ENCODE measurements at regions not wholly inside any gene's neighbourhood (a gene's known extent, or its start where the extent isn't known, plus 50 kb on each side); places are given as distances from the start of the nearest gene placed in this dataset.
"Not testable (repeated sequence)": the region's sequence is repeated elsewhere in the genome, so short reads cannot be mapped to it uniquely, and the experiment has no call there.

GRCh38 chr5:157941616-157942015 is 82.7 kb upstream of the CLINT1 start:
- Histone ChIP-seq H3K4me3 (no peak overlapping the region), H3K27me3 (no peaks in the 10 kb centered on the region), H3K4me1 (no peaks in the 10 kb centered on the region), H3K27ac (no peak overlapping the region), H3K9me3 (no peaks in the 10 kb centered on the region), H3K36me3 (no peaks in the 10 kb centered on the region)
- intact Hi-C loops (cut with DNase I; ENCODE audit: low total_unique reads) = no loop called here
- no peak for TF ChIP-seq CTCF (IDR thresholded peaks at IDR 0.05)
- DNase-seq = no peak

GRCh38 chr5:157938101-157938500 is 79.2 kb upstream of the CLINT1 start:
- H3K27ac ChIP-seq; DNase-seq; H3K9me3 ChIP-seq; H3K4me3 ChIP-seq; H3K27me3 ChIP-seq; intact Hi-C loops (cut with DNase I; ENCODE audit: low total_unique reads); H3K4me1 ChIP-seq; H3K36me3 ChIP-seq: not testable (repeated sequence)

GRCh38 chr5:157936776-157937501 is 78.0 kb upstream of the CLINT1 start:
- H3K4me1 ChIP-seq; H3K27me3 ChIP-seq; H3K9me3 ChIP-seq; DNase-seq; intact Hi-C loops (cut with DNase I; ENCODE audit: low total_unique reads); H3K4me3 ChIP-seq; H3K36me3 ChIP-seq; H3K27ac ChIP-seq: not testable (repeated sequence)

GRCh38 chr5:157934600-157934999 is 75.7 kb upstream of the CLINT1 start:
- Histone ChIP-seq H3K36me3 (no peaks in the 10 kb centered on the region), H3K4me1 (no peaks in the 10 kb centered on the region), H3K27me3 (no peaks in the 10 kb centered on the region), H3K27ac (no peak overlapping the region), H3K4me3 (no peak overlapping the region), H3K9me3 (peaks cover 0 to 8% (median 0%) of the 10 kb centered on the region in 3 donors)
- TF ChIP-seq CTCF (IDR thresholded peaks at IDR 0.05) = no peak
- intact Hi-C loops (cut with DNase I; ENCODE audit: low total_unique reads) = no loop called here
- DNase-seq = no peak

GRCh38 chr5:157933005-157933404 is 74.1 kb upstream of the CLINT1 start:
- intact Hi-C loops (cut with DNase I; ENCODE audit: low total_unique reads) = no loop called here
- Histone ChIP-seq H3K36me3 (no peaks in the 10 kb centered on the region), H3K9me3 (peaks cover 0 to 8% (median 0%) of the 10 kb centered on the region in 3 donors), H3K4me1 (no peaks in the 10 kb centered on the region), H3K4me3 (no peak overlapping the region), H3K27me3 (no peaks in the 10 kb centered on the region), H3K27ac (no peak overlapping the region)
- TF ChIP-seq CTCF (IDR thresholded peaks at IDR 0.05) = no peak
- DNase-seq = no peak

GRCh38 chr5:157930710-157931109 is 71.8 kb upstream of the CLINT1 start:
- DNase-seq = no peak
- no peak for TF ChIP-seq CTCF (IDR thresholded peaks at IDR 0.05)
- H3K27ac ChIP-seq = no peak overlapping the region
- no peaks in the 10 kb centered on the region for H3K4me1 ChIP-seq
- no peak overlapping the region for H3K4me3 ChIP-seq
- peaks cover 0 to 8% (median 0%) of the 10 kb centered on the region in 3 donors for H3K9me3 ChIP-seq
- no peaks in the 10 kb centered on the region for H3K36me3 ChIP-seq
- intact Hi-C loops (cut with DNase I; ENCODE audit: low total_unique reads) = no loop called here
- no peaks in the 10 kb centered on the region for H3K27me3 ChIP-seq

GRCh38 chr5:157926977-157927376 is 68.0 kb upstream of the CLINT1 start:
- Histone ChIP-seq H3K36me3 (no peaks in the 10 kb centered on the region), H3K4me1 (no peaks in the 10 kb centered on the region), H3K27ac (no peak overlapping the region), H3K4me3 (no peak overlapping the region), H3K9me3 (no peaks in the 10 kb centered on the region), H3K27me3 (no peaks in the 10 kb centered on the region)
- DNase-seq = no peak
- intact Hi-C loops (cut with DNase I; ENCODE audit: low total_unique reads) = no loop called here
- TF ChIP-seq CTCF (IDR thresholded peaks at IDR 0.05) = no peak

Data from tibial artery (tissue), 4 donors.